ENCODE measurements at regions not wholly inside any gene's neighbourhood (a gene's known extent, or its start where the extent isn't known, plus 50 kb on each side); places are given as distances from the start of the nearest gene placed in this dataset.

- TF ChIP-seq CTCF (conservative IDR thresholded peaks at IDR 0.05) (no peak), ZFX (IDR thresholded peaks at IDR 0.05) (no peak)
Measured at GRCh38 chr9:81317939-81318338, 371.4 kb downstream of the TLE1 start.

All from C4-2B (cell line).